Testis (tissue), 2 donors: ENCODE measurements at regions not wholly inside any gene's neighbourhood (a gene's known extent, or its start where the extent isn't known, plus 50 kb on each side); places are given as distances from the start of the nearest gene placed in this dataset.

Experiments used
- CTCF ChIP-seq, 3 experiments: fragments of 450-650 bp in 2 of 3; fragments of 200-600 bp in 1 of 3; sonication (generic) in 1 of 3; IDR thresholded peaks; one replicate each; pipeline ENCODE4 v1.5.1; 2016 to 2019; ENCODE audit warnings: antibody characterized with exemption in 3 of 3, mild to moderate bottlenecking in 2 of 3, moderate library complexity in 1 of 3
- POLR2A ChIP-seq: fragments of 450-650 bp; IDR thresholded peaks from one replicate; pipeline ENCODE4 v1.6.1; 2017; ENCODE audit warnings: antibody characterized with exemption, mild to moderate bottlenecking, moderate library complexity

- TF ChIP-seq CTCF (IDR thresholded peaks at IDR 0.05): no peak
- TF ChIP-seq POLR2A: no peak
Measured at GRCh38 chr16:8179615-8180014, 410.7 kb downstream of the TMEM114 start.
